Glomerular endothelial cell (primary cell): ENCODE measurements at regions not wholly inside any gene's neighbourhood (a gene's known extent, or its start where the extent isn't known, plus 50 kb on each side); places are given as distances from the start of the nearest gene placed in this dataset.

Source experiments
- DNase-seq: peaks from one replicate; pipeline ENCODE4 v3.0.0-alpha.2; 2011; ENCODE audit warnings: low read depth, low spot score; ENCODE audit errors: extremely low read depth

DNA sequence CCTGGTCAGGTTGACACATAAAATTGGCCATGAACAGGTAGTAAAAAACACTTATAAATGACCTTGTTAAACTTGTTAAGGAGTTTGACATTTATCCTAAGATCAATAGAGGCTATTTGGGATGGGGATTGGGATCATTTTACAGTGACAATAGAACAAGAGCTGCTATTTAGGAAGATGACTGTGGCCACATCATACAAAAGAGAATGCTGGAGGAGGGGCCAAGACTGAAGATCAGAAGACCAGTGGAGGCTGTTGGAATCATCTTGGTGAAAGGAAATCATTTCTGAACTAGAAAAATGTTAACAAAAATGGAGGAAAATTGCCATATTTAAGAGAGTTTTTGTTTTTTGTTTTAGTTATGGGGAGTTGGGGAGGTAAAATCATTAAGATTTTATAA is 304.8 kb upstream of the TLE4 start:
- DNase-seq: no peak

DNA sequence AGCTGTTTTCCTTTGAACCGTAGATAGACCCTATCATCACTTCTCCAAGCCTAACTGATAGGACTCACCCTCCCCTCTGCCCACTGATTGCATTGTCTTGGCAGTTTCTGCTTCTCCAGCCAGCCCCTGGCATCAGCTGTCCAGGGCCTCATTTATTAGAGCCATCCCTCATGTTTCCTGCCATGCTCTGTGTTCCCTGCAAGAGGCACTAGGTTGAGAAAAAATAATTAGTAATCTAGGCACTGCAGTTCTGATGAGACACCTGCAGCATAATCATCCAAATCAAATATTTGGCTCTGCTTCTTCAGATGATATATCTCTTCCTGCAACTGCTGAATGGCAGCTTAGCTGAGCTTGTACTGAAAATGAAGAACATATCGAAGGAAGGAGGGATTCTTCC is 303.0 kb upstream of the TLE4 start:
- no peak for DNase-seq

DNA sequence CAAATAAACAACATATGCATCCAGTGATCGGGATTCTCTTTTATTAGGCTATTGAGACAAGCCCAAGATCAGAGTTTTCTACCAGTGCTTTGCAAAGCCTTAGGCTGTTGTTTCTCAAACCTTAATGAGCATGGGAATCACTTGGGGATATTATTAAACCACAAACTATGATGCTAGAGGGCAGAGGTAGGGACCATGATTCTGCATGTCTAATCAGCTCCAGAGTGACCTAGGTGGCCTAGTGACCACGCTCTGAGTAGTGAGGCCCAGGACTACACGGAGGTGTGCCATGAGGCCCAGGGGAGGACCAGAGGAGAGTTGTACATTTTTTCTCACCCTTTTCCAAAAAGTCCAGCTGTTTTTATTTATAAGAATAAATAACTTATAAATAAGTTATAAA is 298.5 kb upstream of the TLE4 start:
- DNase-seq: no peak

- no peak for DNase-seq
Measured at GRCh38 chr9:79279356-79279755, 292.4 kb upstream of the TLE4 start.

DNA sequence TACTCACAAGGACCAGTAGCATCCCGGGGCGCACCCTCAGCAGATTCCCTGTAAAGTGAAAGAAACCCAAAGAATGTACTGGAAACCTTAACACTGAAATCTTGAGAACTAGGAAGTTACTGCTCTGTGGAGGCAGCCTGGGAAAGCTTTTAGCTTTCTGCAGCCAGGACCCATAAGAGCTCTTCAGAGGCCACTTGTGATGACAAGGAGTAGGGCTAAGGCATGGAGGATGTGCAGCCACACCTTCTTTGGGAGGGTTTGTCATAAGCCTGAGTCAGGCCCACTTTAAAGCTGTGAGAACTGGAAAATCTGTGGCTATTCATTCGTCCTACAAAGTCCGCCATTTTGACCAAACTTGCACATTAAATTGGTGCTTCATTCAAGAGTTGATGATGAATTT is 291.1 kb upstream of the TLE4 start:
- no peak for DNase-seq

DNA sequence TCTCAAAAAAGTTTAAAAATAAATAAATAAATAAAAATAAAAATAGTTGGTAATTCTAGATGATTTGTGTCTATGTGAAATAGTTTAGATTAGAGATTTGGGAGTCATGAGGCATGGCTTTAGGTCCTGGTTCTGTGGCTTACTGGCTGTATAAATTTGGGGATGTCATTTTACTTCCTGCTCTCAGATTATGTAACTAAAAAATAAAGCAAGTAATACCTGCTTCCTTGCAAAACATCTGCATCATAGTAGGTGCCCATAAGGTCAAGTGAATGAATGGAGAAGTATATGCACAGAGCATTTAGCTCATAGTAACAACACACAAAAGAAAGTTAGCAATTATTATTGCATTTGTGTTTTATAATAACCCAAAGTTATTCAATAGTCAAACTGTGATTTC is 287.7 kb upstream of the TLE4 start:
- no peak for DNase-seq

- no peak for DNase-seq
Measured at GRCh38 chr9:79286992-79287707, 284.6 kb upstream of the TLE4 start.

GRCh38 chr9:79287708-79288290 is 284.0 kb upstream of the TLE4 start:
- no peak for DNase-seq

GRCh38 chr9:79289856-79290255 is 281.9 kb upstream of the TLE4 start:
- no peak for DNase-seq

GRCh38 chr9:79292731-79293280 is 279.0 kb upstream of the TLE4 start:
- no peak for DNase-seq

GRCh38 chr9:79300068-79300467 is 271.7 kb upstream of the TLE4 start:
- no peak for DNase-seq

GRCh38 chr9:79301085-79301484 is 270.7 kb upstream of the TLE4 start:
- DNase-seq: no peak

- DNase-seq: no peak
Measured at GRCh38 chr9:79301551-79302391, 270.0 kb upstream of the TLE4 start.

DNA sequence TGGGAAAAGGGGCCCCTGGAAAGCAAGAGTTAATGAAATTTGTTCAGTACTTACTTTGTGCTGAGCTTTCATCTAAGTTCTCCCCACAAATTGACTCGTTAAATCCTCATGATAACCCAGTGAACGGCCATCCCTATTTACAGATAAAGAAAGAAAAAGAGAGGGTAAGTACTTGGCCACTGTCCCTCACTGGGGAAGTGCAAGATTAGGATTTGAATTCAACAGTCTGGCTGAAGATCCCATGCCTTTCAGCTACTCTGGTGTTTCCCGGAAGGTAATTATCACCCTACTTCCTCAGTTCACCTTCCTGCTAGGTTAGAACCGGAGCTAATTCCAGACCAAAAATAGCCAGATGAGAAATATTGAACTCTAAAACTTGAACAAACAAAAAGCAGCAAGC is 269.2 kb upstream of the TLE4 start:
- no peak for DNase-seq

GRCh38 chr9:79308012-79308411 is 263.8 kb upstream of the TLE4 start:
- DNase-seq: no peak

- no peak for DNase-seq
Measured at GRCh38 chr9:79312686-79313421, 258.9 kb upstream of the TLE4 start.

DNA sequence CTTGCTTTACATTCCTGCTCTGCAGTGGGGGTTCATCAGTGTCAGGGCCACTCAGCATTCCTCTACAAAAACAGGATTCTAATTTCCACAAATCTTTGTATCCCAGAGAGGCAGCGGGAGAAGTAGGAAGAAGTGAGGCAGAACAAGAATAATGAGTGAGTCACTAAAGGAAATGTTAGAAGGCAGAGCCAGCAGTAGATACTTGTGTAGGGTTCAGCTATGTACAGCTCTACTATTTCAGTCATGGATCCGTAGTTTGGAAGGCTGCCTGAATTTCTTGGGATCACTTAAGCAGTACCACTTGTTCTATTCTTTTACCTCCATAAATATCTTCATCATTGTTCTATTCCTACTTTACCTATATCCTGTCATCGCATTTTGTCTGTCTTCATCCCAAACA is 246.3 kb upstream of the TLE4 start:
- DNase-seq: no peak

GRCh38 chr9:79329861-79330260 is 241.9 kb upstream of the TLE4 start:
- no peak for DNase-seq

DNA sequence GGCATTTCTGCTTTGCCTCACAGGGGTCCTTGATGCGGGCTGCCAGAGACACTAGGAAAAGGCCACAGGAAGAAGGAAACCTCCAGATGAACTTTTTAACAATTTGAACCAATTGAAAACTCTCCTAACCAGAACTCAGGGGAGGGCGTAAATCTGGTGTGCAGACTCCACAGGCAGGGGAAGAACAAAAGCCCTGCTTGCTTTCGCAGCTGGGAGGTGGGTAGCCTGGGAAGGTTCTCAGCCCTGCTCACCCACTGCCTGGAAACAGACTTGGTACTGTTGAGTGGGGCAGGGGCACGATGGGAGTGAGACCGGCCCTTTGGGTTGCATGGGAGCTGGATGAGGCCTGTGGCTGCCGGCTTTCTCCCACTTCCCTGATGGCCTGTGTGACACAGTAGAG is 237.8 kb upstream of the TLE4 start:
- DNase-seq: no peak

GRCh38 chr9:79334711-79335110 is 237.1 kb upstream of the TLE4 start:
- DNase-seq: no peak

GRCh38 chr9:79335987-79336386 is 235.8 kb upstream of the TLE4 start:
- no peak for DNase-seq
